OCI-LY3 (cell line): ENCODE measurements at regions not wholly inside any gene's neighbourhood (a gene's known extent, or its start where the extent isn't known, plus 50 kb on each side); places are given as distances from the start of the nearest gene placed in this dataset.

Experiments
- CTCF ChIP-seq: fragments of 200-600, 300-600 bp; sonication (generic); IDR thresholded peaks from 2 replicates; pipeline ENCODE4 v1.5.1; 2014; ENCODE audit warnings: antibody characterized with exemption, low read length, low read depth
- EZH2phosphoT487 ChIP-seq: fragments of 200-600 bp; shearing (Covaris generic); IDR thresholded peaks from 2 replicates; pipeline ENCODE4 v1.6.1; 2018; ENCODE audit warnings: antibody characterized with exemption, mixed run types, low read depth

DNA sequence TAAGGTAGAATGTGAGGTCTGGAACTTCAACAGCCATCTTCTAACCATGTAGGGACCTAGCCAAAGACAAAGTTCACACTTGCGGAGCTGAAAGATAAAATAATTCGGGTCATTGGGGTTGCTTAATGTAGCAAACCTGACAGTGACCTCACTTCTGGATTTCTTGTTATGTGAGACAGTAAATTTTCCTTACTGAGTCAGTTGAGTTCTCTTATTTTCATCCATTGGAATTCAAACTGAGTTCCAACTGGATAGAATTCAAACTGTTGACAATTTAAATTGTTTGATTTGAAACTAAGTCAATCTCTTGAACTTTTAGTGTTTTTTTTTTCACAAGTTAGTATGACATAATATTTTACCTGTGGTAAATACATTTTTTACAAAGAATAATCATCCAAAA, 406.5 kb downstream of the ADAMTS20 start:
- TF ChIP-seq CTCF: no peak
- no peak for TF ChIP-seq EZH2phosphoT487
